Umbilical cord (tissue), 1 donor: ENCODE measurements at regions not wholly inside any gene's neighbourhood (a gene's known extent, or its start where the extent isn't known, plus 50 kb on each side); places are given as distances from the start of the nearest gene placed in this dataset.

Experiments used
- DNase-seq: peaks from one replicate; pipeline ENCODE4 v3.0.0-alpha.2; 2015; ENCODE audit warnings: low spot score

DNA sequence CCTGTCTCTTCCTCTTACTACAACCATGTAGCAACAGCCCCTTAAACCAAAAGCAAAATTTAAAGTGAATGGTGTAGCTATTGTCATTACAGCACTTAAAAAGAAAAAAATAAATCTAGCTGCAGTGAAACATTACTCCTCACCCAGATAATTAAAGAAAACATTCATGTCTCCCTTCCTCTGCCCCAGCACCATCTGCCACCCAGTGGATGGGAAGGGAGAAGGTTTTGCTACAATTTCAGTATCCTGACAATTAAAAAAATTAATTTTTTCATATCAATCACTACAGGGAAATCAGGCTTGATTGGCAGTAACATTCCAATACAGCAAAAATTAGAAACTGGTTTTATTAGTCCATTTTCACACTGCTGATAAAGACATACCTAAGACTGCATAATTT is 147.4 kb upstream of the PUM3 start:
- no peak for DNase-seq

DNA sequence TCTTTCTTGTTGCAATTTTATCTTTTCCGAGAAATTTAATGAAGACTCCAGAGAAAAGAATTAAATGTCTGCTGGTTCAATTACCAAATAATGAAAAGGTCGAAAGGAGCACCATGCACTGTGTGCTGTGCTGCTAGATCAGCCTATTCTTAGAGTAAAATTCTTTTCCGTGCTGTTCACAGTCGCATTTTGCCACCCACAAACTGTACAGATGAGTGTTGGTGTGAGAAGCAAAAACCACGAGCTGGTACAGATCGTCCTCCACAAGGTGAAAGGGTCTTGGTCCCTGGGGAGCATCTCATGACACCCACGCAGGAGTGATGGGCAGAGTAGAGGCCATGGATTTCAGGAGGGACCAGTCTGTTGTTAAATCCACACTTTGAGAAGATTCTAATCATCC is 143.8 kb upstream of the PUM3 start:
- DNase-seq = no peak

GRCh38 chr9:2985343-2985742 is 141.4 kb upstream of the PUM3 start:
- DNase-seq = no peak

DNA sequence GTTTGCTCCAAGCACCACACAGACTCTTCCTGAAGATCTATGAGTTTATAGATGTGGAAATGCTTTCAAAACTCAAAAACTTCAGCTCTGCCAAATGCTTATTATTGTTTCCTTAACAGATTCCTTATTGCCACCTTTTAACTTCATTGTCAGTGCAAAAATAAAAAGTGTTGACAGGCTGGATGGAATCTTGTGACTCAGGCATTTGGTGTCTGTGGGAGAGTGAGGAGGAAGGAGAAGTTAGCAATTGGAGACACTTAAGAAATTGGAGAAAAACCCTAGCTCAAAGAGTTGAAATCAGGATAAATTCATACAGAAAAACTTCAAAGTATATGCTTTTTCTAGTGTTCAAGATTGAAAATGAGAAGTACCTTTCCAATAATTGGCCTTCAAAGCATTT is 140.6 kb upstream of the PUM3 start:
- no peak for DNase-seq

DNA sequence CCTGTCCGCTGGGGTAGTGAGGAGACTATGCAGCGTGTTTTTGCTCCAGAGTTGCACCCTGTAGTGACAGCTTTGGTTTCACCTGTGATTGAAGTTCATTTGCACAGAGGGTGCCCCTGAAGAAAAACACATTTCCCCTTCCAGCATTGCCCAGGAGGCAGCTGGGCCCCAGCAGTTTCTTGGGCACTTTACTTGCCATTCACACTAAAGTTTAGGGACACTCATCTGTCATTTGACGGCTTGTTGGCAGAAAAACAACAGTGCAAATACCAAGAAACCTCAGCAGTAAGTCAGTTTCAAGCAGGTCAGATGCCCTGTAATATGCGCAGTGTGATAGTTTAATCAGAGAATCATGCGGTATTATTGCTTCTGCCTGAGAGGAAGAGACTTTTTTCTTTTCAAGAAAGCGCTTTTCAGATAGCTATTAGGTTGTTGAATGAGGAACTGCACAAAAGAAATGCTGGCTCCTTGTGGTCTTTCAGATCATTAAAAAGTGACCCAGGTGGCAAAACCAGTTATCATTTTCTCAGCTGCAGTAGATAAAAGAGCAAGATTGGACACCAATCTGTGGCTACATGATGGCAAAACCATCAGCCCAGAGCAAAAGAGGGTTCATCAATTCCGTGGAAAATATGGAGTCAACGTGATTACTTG is 136.2 kb upstream of the PUM3 start:
- DNase-seq = no peak

GRCh38 chr9:2972475-2972874 is 128.6 kb upstream of the PUM3 start:
- DNase-seq = no peak

DNA sequence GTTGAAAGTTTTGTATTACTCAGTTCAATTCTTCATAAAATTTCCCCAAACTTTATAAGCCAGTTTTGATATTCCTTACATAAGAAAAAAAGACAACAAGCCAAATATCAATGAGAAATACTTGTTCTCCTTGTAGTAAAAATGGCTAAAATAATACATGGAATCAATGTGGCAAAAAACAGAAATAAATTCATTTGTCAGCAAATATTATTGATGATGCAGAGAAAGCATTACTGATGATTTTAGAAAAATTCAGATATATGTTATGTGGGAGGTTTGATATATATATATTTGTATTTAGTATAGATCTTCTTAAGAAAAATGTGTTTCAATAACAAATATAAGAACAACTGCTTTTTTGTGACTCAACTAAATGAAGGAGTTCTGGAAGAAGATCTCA is 127.0 kb upstream of the PUM3 start:
- no peak for DNase-seq

GRCh38 chr9:2967766-2968165 is 123.9 kb upstream of the PUM3 start:
- no peak for DNase-seq

DNA sequence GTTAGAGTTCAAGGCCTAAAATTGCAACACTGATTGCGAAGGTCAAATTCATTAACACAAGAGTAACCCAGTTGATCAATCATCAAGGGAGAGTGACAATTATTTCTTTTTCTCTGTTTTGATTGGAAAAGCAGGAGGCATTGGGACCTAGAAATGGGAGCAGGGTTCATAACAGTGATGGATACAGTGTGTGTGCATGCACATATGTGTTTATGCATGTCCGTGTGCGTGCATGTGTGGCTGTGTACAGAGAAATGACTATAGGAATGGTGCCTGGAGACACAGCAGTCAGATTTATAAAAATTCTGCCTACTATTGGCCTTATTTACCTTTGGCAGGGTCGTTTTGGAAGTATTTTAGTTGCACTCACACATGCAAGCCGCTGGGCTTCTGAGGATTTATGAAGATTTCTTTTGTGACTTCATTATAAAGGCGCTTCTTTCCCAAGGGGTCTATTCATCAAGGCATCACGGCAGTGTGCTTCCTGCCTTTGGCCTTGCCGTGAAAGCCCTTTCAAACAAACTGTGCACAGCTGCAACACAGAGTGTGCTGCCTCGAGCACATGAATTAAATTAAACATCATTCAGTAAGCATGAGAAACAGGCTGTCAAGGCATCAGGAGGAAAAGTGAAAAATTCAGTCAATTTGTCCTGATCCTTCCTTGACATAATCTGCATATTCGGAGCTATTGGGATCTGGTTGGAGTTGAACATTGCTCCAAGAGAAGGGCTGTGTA is 122.8 kb upstream of the PUM3 start:
- no peak for DNase-seq

GRCh38 chr9:2964470-2964869 is 120.6 kb upstream of the PUM3 start:
- no peak for DNase-seq

DNA sequence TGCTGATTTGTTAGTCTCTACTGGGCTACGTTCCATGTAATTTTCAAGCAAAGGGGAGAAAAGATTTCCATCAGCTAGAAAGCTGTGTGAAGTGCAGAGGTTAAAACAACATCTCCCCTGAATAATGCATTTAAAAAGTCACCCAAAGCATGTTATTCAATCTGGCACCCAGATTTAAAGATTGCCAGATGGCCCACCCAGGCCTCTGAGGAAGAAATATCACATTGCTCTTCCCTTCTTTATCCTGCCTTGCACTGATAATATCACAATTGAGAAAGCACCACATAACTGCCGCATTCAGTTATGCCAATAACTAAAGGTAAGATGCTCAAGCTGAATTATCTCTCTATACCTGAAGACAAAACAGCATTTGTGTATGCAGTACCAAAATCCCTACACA is 119.4 kb upstream of the PUM3 start:
- no peak for DNase-seq

- peak; percentile 5 for DNase-seq
Measured at GRCh38 chr9:2962471-2963172, 118.7 kb upstream of the PUM3 start.

- DNase-seq = no peak
Measured at GRCh38 chr9:2958219-2958618, 114.3 kb upstream of the PUM3 start.

DNA sequence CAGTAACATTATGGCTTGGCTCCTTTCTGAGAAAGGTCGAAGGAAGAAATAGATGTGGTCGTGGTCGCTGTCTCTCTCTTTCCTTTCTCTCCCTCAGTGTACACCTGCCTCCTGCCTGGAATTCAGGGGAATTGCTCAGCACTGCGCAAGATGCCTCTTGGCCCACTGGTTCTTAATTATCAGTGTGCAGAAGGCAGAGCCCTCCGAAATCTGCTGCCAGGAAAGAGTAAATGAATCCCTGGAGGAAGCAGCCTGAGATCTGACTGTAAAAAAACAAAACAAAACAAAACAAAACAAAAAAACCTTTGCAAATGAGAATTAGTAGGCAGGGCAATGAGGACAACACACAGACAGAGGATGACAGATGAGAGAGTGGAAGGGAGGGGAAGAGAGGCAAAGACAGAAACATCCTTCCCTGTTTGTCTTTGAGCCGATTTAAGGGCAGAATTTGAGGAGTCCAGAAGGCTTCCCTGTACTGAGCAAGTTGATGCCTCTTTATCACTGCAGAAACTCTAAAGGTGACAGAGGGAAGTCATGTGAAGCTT is 113.8 kb upstream of the PUM3 start:
- no peak for DNase-seq

- DNase-seq = peak; percentile 46
Measured at GRCh38 chr9:2955575-2955974, 111.7 kb upstream of the PUM3 start.

- no peak for DNase-seq
Measured at GRCh38 chr9:2939368-2939767, 95.5 kb upstream of the PUM3 start.

- DNase-seq = no peak
Measured at GRCh38 chr9:2936221-2936620, 92.3 kb upstream of the PUM3 start.

DNA sequence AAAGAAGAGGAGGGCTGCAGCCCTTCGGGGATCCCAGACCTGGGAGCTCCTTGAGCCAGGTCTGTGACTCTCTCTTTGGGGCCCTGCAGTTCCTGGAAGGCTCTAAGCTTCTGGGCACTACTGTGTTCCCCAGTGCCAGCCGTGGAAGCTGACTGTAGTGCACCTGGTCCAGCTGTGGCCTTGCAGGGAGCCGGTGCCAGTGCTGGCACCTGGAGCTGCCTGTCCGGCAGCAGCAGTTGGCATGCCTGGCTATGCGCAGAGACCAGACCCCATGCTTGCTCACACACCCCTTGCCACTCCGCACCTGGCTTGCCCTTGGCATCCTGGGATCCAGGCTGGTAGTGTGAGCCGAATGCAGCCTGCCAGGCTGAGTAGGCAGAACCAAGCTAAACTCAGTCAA is 91.0 kb upstream of the PUM3 start:
- no peak for DNase-seq

GRCh38 chr9:2934241-2934650 is 90.4 kb upstream of the PUM3 start:
- DNase-seq = no peak

DNA sequence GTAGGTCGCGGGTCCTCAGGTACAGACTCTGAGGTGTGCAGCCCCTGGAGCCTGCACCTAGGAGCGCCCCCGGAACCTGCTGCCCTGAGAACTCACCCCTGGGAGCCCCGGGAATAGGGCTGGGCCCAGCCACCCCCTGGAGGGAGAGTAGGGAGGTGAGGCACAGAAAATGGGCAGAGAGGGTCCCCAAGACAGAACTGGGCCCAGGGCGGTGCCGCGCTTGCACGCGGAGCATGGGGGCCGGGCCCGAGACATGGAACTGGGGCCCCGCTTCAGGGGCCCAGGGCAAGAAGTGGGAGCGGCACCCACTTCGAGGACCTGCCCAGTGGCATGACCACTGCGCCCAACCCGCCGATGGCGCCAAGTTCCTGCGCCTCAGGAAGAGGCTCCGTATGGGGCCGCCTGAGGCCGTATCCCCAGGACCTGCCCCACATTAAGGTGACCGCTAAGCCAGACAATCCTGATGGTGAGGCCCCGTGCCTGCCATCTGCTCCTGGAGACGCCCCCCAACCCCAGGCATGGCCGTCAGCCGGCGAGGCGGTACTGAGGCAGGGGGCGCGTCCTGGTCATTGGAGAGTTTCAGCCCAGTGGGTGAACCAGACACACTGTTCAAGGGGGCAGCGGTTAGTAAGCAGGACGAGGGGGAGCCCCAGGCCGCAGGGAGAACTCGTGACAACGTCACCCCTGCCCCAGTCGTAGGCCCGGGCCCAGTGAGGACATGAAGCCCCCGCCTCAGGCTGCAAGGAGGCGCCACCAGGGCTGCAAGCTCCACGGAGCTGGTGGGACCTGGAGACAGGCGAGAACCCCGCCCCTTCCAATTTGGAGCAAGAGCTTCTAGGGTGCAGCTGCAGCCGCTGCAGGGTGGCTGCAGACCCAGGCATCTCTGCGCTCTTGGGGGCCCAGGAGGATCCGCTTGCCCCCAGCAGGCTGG is 89.5 kb upstream of the PUM3 start:
- no peak for DNase-seq

GRCh38 chr9:2928411-2928810 is 84.5 kb upstream of the PUM3 start:
- DNase-seq = no peak

DNA sequence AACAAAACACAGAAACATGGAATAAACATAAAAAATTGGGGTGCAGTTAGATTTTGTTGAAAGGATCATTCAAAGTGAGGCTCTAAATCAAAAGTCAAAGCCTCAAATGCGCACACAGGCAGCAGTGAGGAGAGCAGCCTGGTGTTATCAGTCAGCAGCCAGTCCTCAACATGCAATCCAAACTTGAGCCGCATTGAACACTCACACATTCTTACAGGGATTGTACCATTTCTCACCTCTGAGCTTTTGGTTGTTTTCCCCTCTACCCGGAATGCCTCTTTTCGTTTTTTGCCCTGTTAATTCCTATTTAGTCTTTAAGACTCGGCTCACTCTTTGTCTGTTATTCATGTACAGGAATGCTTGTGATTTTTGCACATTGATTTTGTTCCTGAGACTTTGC is 81.1 kb upstream of the PUM3 start:
- DNase-seq = no peak
